Tibial nerve (tissue), 4 donors: ENCODE measurements at regions not wholly inside any gene's neighbourhood (a gene's known extent, or its start where the extent isn't known, plus 50 kb on each side); places are given as distances from the start of the nearest gene placed in this dataset.

Experiments
- DNase-seq, 2 donors: peaks; one replicate each; pipeline ENCODE4 v3.0.0-alpha.2; 2019; ENCODE audit warnings: low spot score in 2 of 2
- H3K27ac ChIP-seq, 4 donors: fragments of 200-600 bp; sonication (generic) in 3 of 4; one replicate each; pipeline ENCODE4 v1.5.1; 2017 to 2019; ENCODE audit warnings: mild to moderate bottlenecking in 1 of 4
- H3K27me3 ChIP-seq, 2 donors: fragments of 200-600 bp; sonication (generic) in 1 of 2; one replicate each; pipeline versions ENCODE4 v1.5.1 to v1.6.0; 2017 to 2019
- H3K36me3 ChIP-seq, 3 donors: fragments of 200-600 bp; sonication (generic); one replicate each; pipeline ENCODE4 v1.5.1; 2018 to 2019
- H3K4me1 ChIP-seq, 4 donors: fragments of 200-600 bp; sonication (generic) in 3 of 4; one replicate each; pipeline ENCODE4 v1.5.1; 2017 to 2019
- H3K4me3 ChIP-seq, 4 donors: fragments of 200-600 bp; sonication (generic) in 3 of 4; one replicate each; pipeline ENCODE4 v1.5.1; 2017 to 2019; ENCODE audit warnings: mild to moderate bottlenecking in 1 of 4, moderate library complexity in 1 of 4
- H3K9me3 ChIP-seq, 4 donors: fragments of 200-600 bp; sonication (generic) in 3 of 4; one replicate each; pipeline ENCODE4 v1.5.1; 2017 to 2019
- CTCF ChIP-seq, 5 experiments: fragments of 200-600 bp in 3 of 5; fragments of 450-650 bp in 2 of 5; sonication (generic) in 3 of 5; IDR thresholded peaks; one replicate each; pipeline ENCODE4 v1.5.1; 2016 to 2019; ENCODE audit warnings: antibody characterized with exemption in 5 of 5, mild to moderate bottlenecking in 3 of 5, moderate library complexity in 2 of 5
- EP300 ChIP-seq, 2 donors: sonication (generic); formaldehyde crosslinking; IDR thresholded peaks; one replicate each; pipeline ENCODE4 v1.6.1; 2017; ENCODE audit warnings: antibody characterized with exemption in 2 of 2, mild to moderate bottlenecking in 1 of 2
- POLR2A ChIP-seq, 2 donors: fragments of 450-650 bp; IDR thresholded peaks; one replicate each; pipeline ENCODE4 v1.6.1; 2017; ENCODE audit warnings: antibody characterized with exemption in 2 of 2, mild to moderate bottlenecking in 2 of 2, moderate library complexity in 2 of 2
- WGBS, 2 donors: methylation state at CpG; one replicate each; pipeline ENCODE4 v1.1.5; 2018; 5-methylcytosine and 5-hydroxymethylcytosine counted together

DNA sequence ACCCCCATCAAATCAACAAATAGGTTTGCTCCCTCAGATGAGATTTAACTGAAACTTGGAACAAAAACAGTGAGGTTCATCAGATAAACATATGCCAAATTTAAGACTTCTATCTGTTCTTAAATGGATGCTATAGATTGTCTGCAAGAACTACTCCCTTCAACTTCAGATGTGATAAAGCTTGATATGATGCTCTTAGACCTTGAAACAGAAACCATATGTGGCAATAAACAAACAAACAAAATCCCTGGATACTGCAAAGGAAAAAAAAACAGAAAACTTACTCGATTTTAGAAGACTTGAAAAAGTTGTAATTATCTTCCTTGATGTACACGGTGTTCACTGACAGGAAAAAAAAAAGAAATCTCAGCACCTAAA is 286.1 kb upstream of the USP25 start:
- WGBS, 2 donors = 30 to 34% methylated on average over 2 of the region's 2 CpGs
- H3K27ac ChIP-seq = no peak overlapping the region
- TF ChIP-seq POLR2A (IDR thresholded peaks at IDR 0.05) (no peak), EP300 (IDR thresholded peaks at IDR 0.05) (no peak), CTCF (IDR thresholded peaks at IDR 0.05) (no peak)
- no peaks in the 10 kb centered on the region for H3K27me3 ChIP-seq
- no peak overlapping the region for H3K4me3 ChIP-seq
- no peaks in the 10 kb centered on the region for H3K36me3 ChIP-seq
- H3K4me1 ChIP-seq = peaks cover 0 to 39% (median 19%) of the 10 kb centered on the region in 4 donors
- DNase-seq = no peak
- H3K9me3 ChIP-seq = no peaks in the 10 kb centered on the region

DNA sequence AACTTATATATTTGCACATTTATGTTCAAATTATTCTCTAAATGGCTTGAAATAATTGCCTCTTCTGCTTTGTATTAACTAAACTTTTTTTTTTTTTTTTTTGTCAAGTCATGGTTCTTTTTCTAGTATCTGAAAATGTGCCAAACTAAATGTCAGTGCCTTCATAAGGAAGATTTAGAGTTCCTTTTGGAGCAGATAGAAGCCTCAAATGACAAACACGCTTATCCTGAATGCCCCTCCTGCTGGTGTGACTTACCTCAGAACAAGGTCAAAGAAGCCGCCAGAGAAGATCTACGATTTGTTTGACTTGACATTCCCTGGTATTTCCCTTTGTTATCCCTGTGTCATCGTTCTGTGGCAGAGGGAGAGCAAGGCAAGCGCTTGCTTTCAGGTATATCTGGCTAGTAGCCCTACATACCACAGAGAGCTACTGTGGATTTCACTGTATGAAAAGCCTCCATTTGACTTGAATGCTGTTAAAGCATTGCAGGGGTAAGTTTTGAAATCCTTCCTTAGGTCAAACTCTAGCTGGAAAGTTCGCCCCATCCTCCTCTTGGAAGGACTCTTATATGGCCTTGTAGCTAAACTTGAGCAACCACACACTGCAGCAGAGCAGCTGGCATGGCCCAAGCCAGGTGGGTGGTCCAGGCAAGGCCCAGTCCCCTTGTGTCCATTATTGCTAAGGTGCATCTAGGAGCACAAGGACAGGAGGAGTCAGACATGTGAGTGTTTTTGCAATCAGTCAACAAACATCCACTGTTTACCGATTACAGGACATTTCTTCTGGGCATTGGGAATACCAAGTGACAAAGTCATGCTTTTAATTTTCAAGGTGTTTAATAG is 285.4 kb upstream of the USP25 start:
- no peak for DNase-seq
- H3K9me3 ChIP-seq = no peaks in the 10 kb centered on the region
- TF ChIP-seq POLR2A (IDR thresholded peaks at IDR 0.05) (no peak), CTCF (IDR thresholded peaks at IDR 0.05) (no peak), EP300 (IDR thresholded peaks at IDR 0.05) (no peak)
- no peaks in the 10 kb centered on the region for H3K36me3 ChIP-seq
- no peak overlapping the region for H3K4me3 ChIP-seq
- peaks cover 0 to 39% (median 18%) of the 10 kb centered on the region in 4 donors for H3K4me1 ChIP-seq
- H3K27me3 ChIP-seq = no peaks in the 10 kb centered on the region
- no peak overlapping the region for H3K27ac ChIP-seq
- whole genome bisulfite sequencing, 2 donors = 70 to 73% methylated on average over 7 of the region's 7 CpGs

DNA sequence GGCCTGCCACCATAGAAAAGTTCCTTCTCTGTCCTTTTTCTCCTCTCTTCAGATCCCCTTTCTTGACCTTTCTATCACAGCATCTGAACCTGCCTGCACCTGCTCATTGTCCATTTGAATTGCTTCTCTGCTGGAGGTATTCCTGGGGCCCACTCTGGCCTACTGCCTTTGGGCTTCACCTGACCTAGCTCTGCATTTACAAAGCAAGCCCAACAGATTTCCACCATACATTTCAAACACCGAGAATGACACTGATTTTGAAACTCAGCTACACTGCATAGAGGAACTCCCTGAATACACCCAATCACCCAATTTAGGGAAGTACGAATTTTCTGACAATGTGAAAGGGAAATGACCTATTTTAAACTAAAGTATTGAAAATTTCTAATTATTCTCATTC is 284.5 kb upstream of the USP25 start:
- Histone ChIP-seq H3K36me3 (no peaks in the 10 kb centered on the region), H3K27ac (no peak overlapping the region), H3K9me3 (no peaks in the 10 kb centered on the region), H3K4me3 (no peak overlapping the region), H3K27me3 (no peaks in the 10 kb centered on the region), H3K4me1 (peaks cover 0 to 37% (median 18%) of the 10 kb centered on the region in 4 donors)
- WGBS, 2 donors = 70 to 75% methylated on average over 2 of the region's 2 CpGs
- DNase-seq = no peak
- TF ChIP-seq CTCF (IDR thresholded peaks at IDR 0.05) = no peak
- TF ChIP-seq EP300 (IDR thresholded peaks at IDR 0.05) = no peak
- TF ChIP-seq POLR2A (IDR thresholded peaks at IDR 0.05) = no peak

- no peaks in the 10 kb centered on the region for H3K9me3 ChIP-seq
- no peak for DNase-seq
- no peaks in the 10 kb centered on the region for H3K27me3 ChIP-seq
- H3K4me1 ChIP-seq = peaks cover 0 to 30% (median 18%) of the 10 kb centered on the region in 4 donors
- H3K4me3 ChIP-seq = no peak overlapping the region
- H3K27ac ChIP-seq = no peak overlapping the region
- no peak for TF ChIP-seq POLR2A (IDR thresholded peaks at IDR 0.05)
- 67 to 76% methylated on average over 3 of the region's 3 CpGs for WGBS, 2 donors
- H3K36me3 ChIP-seq = no peaks in the 10 kb centered on the region
Measured at GRCh38 chr21:15446223-15446622, 283.6 kb upstream of the USP25 start.

GRCh38 chr21:15449556-15449955 is 280.2 kb upstream of the USP25 start:
- 64 to 67% methylated on average over 1 of the region's 1 CpG for WGBS, 2 donors
- no peak for TF ChIP-seq CTCF (IDR thresholded peaks at IDR 0.05)
- no peak for TF ChIP-seq POLR2A (IDR thresholded peaks at IDR 0.05)
- TF ChIP-seq EP300 (IDR thresholded peaks at IDR 0.05) = no peak
- H3K9me3 ChIP-seq = no peaks in the 10 kb centered on the region
- H3K27me3 ChIP-seq = no peaks in the 10 kb centered on the region
- H3K36me3 ChIP-seq = no peaks in the 10 kb centered on the region
- H3K27ac ChIP-seq = no peak overlapping the region
- no peak overlapping the region for H3K4me3 ChIP-seq
- DNase-seq = no peak
- peaks cover 0 to under 1% (median under 1%) of the 10 kb centered on the region in 4 donors for H3K4me1 ChIP-seq
